NAMALWA (cell line): ENCODE measurements at regions not wholly inside any gene's neighbourhood (a gene's known extent, or its start where the extent isn't known, plus 50 kb on each side); places are given as distances from the start of the nearest gene placed in this dataset.

Experiments
- DNase-seq: peaks from one replicate; pipeline ENCODE4 v3.0.0-alpha.2; 2015; ENCODE audit warnings: low spot score

- DNase-seq: no peak
Measured at GRCh38 chr10:78860260-78860914, 208.4 kb upstream of the ZMIZ1 start.

GRCh38 chr10:78861529-78862327 is 207.0 kb upstream of the ZMIZ1 start:
- no peak for DNase-seq

GRCh38 chr10:78862328-78862640 is 206.5 kb upstream of the ZMIZ1 start:
- no peak for DNase-seq

GRCh38 chr10:78863140-78863905 is 205.4 kb upstream of the ZMIZ1 start:
- no peak for DNase-seq

- no peak for DNase-seq
Measured at GRCh38 chr10:78863906-78864239, 204.9 kb upstream of the ZMIZ1 start.

GRCh38 chr10:78864761-78865537 is 203.8 kb upstream of the ZMIZ1 start:
- DNase-seq: no peak

- no peak for DNase-seq
Measured at GRCh38 chr10:78865538-78865875, 203.3 kb upstream of the ZMIZ1 start.

GRCh38 chr10:78865931-78866717 is 202.6 kb upstream of the ZMIZ1 start:
- no peak for DNase-seq

GRCh38 chr10:78866731-78867554 is 201.8 kb upstream of the ZMIZ1 start:
- no peak for DNase-seq

GRCh38 chr10:78867555-78867939 is 201.2 kb upstream of the ZMIZ1 start:
- DNase-seq: no peak

- DNase-seq: no peak
Measured at GRCh38 chr10:78868048-78868447, 200.7 kb upstream of the ZMIZ1 start.

- no peak for DNase-seq
Measured at GRCh38 chr10:78868456-78868855, 200.3 kb upstream of the ZMIZ1 start.

GRCh38 chr10:78868861-78869260 is 199.9 kb upstream of the ZMIZ1 start:
- no peak for DNase-seq

GRCh38 chr10:78869508-78870454 is 199.0 kb upstream of the ZMIZ1 start:
- no peak for DNase-seq

- no peak for DNase-seq
Measured at GRCh38 chr10:78870458-78870857, 198.3 kb upstream of the ZMIZ1 start.

- no peak for DNase-seq
Measured at GRCh38 chr10:78871796-78872195, 197.0 kb upstream of the ZMIZ1 start.

- DNase-seq: no peak
Measured at GRCh38 chr10:78873413-78873812, 195.4 kb upstream of the ZMIZ1 start.

- no peak for DNase-seq
Measured at GRCh38 chr10:78875331-78875877, 193.4 kb upstream of the ZMIZ1 start.

GRCh38 chr10:78875932-78876331 is 192.8 kb upstream of the ZMIZ1 start:
- no peak for DNase-seq
